CD4-positive, alpha-beta T cell (primary cell): ENCODE measurements at regions not wholly inside any gene's neighbourhood (a gene's known extent, or its start where the extent isn't known, plus 50 kb on each side); places are given as distances from the start of the nearest gene placed in this dataset.

ENCODE experiments used
- ATAC-seq: fragments of 200-7000 bp; cut with Tn5 transposase; one replicate; pipeline ENCODE4 v1.10.0; 2022; ENCODE audit warnings: mild to moderate bottlenecking; ENCODE audit not compliant: poor library complexity
- CTCF ChIA-PET: fragments of 350-600 bp; sonication (Branson Sonifier 250); formaldehyde crosslinking; loops from one replicate; lab custom pipeline; 2021; ENCODE audit warnings: antibody characterized with exemption, inconsistent platforms; lab: Charles Lee
- POLR2A ChIA-PET: fragments of 350-600 bp; sonication (Branson Sonifier 250); formaldehyde crosslinking; loops from one replicate; lab custom pipeline; 2021; ENCODE audit warnings: antibody characterized with exemption, inconsistent platforms; lab: Charles Lee
- DNase-seq, 14 experiments: peaks; one replicate each; pipeline ENCODE4 v3.0.0-alpha.2; 2013 to 2020; ENCODE audit warnings: mixed read lengths in 2 of 14
- H3K27ac ChIP-seq, 2 donors: one replicate each; pipeline versions ENCODE4 v1.5.1 to v1.7.0; 2013; ENCODE audit warnings: low read length in 2 of 2, low read depth in 1 of 2, mild to moderate bottlenecking in 1 of 2
- H3K27me3 ChIP-seq, 2 experiments: 1 replicate in 1 of 2; 2 replicates in 1 of 2; pipeline versions ENCODE4 v1.6.1 to v1.7.0; 2013; ENCODE audit warnings: low read length in 2 of 2, control low read depth in 1 of 2, mild to moderate bottlenecking in 1 of 2, moderate library complexity in 1 of 2; ENCODE audit not compliant: insufficient read depth in 2 of 2, control insufficient read depth in 1 of 2
- H3K36me3 ChIP-seq: one replicate; pipeline ENCODE4 v1.6.1; 2013; ENCODE audit warnings: low read length, control low read depth; ENCODE audit not compliant: insufficient read depth
- H3K4me1 ChIP-seq: one replicate; pipeline ENCODE4 v1.6.1; 2013; ENCODE audit warnings: low read length, control low read depth; ENCODE audit not compliant: insufficient read depth
- H3K4me3 ChIP-seq: one replicate; pipeline ENCODE4 v1.5.1; 2013; ENCODE audit warnings: mild to moderate bottlenecking, low read length, moderate library complexity
- H3K9me3 ChIP-seq, 2 experiments: 1 replicate in 1 of 2; 2 replicates in 1 of 2; pipeline versions ENCODE4 v1.6.1 to v1.7.0; 2013; ENCODE audit warnings: low read length in 2 of 2, mild to moderate bottlenecking in 2 of 2, control low read depth in 1 of 2, moderate library complexity in 1 of 2; ENCODE audit not compliant: control insufficient read depth in 1 of 2, insufficient read depth in 1 of 2
- H3K27ac Mint-ChIP-seq: one replicate; pipeline ENCODE4 v1.8.0; 2020; ENCODE audit warnings: mixed read lengths
- H3K27me3 Mint-ChIP-seq: one replicate; pipeline ENCODE4 v1.8.0; 2021; ENCODE audit warnings: mixed read lengths
- H3K36me3 Mint-ChIP-seq: one replicate; pipeline ENCODE4 v1.8.0; 2021; ENCODE audit warnings: low read depth, mixed read lengths
- H3K4me1 Mint-ChIP-seq: one replicate; pipeline ENCODE4 v1.8.0; 2021; ENCODE audit warnings: low read depth, mixed read lengths
- H3K4me3 Mint-ChIP-seq: one replicate; pipeline ENCODE4 v1.8.0; 2020; ENCODE audit warnings: mild to moderate bottlenecking, mixed read lengths
- H3K9me3 Mint-ChIP-seq: one replicate; pipeline ENCODE4 v1.8.0; 2020; ENCODE audit warnings: mixed read lengths
- intact Hi-C, 2 experiments: fragments of 100-400 bp; cut with DNase I in 1 of 2; cut with micrococcal nuclease in 1 of 2; formaldehyde crosslinking; loops; one replicate each; pipeline versions ENCODE4 v1.15.1 to v1.9.0; 2023 to 2025; cut with DNase I, micrococcal nuclease
- TF ChIP-seq, protein P1 (sequence below): fragments of 200-600 bp; IDR thresholded peaks from one replicate; pipeline ENCODE4 v1.8.0; 2022; ENCODE audit warnings: antibody characterized with exemption, mild to moderate bottlenecking

DNA sequence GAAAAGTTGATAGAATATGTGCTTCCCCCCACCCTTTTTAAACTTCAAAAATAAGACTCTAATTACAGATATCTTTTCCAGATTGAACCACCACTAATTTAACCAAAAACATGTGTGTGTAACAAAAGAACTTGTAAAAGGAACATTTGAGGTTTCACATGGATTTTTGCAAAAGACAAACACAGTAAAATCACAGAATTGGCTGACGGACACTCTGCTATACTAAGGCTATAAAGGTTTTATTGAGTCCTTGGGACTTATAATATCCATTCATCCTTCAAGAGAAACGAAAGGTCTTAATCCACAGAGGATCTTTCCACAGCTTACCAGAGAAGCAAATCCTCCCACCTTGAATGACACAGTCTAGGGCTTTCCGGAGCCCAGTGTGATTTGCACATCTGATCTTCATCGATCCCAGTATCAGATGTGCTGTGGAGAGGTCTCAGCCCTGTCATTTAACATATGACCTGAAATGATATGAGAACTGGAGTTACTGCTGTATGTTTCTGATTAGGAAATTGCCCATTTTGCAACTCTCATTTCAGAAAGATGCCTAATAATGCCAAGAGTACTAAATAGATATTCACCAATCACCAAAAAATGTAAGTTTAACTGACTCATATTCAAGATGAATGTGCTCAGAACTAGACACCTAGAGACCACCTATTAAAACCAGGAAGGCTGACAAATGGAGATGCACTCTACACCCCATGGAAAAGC, 256.5 kb upstream of the FBXL7 start:
- POLR2A ChIA-PET: no interaction called here
- no peak for ATAC-seq
- no peak for DNase-seq
- peaks cover 12 to 15% of the 10 kb centered on the region in 2 experiments for H3K9me3 ChIP-seq
- Mint-ChIP-seq H3K27ac (no peak overlapping the region), H3K36me3 (no peaks in the 10 kb centered on the region), H3K9me3 (peaks cover 31% of the 10 kb centered on the region), H3K4me3 (no peak overlapping the region), H3K27me3 (no peaks in the 10 kb centered on the region), H3K4me1 (no peaks in the 10 kb centered on the region)
- no peaks in the 10 kb centered on the region for H3K4me1 ChIP-seq
- H3K36me3 ChIP-seq: no peaks in the 10 kb centered on the region
- H3K4me3 ChIP-seq: no peak overlapping the region
- intact Hi-C loops: no loop called here
- H3K27ac ChIP-seq: no peak overlapping the region
- CTCF ChIA-PET: no interaction called here
- TF ChIP-seq, protein P1, sequence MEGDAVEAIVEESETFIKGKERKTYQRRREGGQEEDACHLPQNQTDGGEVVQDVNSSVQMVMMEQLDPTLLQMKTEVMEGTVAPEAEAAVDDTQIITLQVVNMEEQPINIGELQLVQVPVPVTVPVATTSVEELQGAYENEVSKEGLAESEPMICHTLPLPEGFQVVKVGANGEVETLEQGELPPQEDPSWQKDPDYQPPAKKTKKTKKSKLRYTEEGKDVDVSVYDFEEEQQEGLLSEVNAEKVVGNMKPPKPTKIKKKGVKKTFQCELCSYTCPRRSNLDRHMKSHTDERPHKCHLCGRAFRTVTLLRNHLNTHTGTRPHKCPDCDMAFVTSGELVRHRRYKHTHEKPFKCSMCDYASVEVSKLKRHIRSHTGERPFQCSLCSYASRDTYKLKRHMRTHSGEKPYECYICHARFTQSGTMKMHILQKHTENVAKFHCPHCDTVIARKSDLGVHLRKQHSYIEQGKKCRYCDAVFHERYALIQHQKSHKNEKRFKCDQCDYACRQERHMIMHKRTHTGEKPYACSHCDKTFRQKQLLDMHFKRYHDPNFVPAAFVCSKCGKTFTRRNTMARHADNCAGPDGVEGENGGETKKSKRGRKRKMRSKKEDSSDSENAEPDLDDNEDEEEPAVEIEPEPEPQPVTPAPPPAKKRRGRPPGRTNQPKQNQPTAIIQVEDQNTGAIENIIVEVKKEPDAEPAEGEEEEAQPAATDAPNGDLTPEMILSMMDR: no peak
- no peaks in the 10 kb centered on the region for H3K27me3 ChIP-seq

DNA sequence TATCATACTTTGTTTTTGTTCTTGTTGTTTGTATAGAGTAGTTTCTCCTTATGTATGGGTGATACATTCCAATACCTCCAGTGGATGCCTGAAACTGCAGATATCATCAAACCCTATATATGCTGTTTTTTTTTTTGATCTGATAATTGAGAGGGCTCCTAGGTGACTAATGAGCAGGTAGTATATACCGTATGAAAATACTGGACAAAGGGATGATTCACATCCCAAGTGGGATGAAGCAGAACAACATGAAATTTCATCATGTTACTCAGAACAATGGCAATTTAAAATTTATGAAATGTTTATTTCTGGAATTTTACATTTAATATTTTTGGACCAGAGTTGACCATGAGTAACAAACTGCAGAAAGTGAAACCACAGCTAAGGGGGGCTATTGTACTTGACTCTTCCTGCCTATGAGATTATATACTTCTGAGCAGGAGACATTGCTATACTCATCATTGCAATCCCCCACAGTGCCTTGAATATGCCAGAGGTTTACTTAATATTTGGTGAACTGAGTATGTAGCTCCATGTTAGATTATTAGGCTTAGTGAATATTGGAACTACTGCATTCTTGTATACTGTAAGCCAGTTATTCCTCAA, 258.7 kb upstream of the FBXL7 start:
- peaks cover 35% of the 10 kb centered on the region for H3K9me3 Mint-ChIP-seq

DNA sequence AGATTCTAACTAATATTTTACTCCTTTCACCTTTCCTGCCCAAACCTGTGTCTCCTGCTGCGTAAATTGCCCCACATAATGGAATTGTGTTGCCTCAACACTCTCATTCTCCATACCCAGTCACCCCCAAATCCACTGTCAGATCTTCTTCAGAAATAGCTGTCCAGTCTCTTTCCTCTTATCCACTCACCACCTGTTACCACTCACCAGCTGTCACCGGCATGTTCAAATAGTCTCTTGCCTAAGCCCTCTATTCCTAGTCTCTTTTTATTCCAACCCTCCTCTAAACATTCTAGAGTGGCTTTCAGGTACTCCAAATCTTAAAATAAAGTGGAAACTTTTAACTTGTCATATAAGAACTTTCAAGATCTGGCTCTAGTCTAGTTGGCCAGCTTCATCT, 262.0 kb upstream of the FBXL7 start:
- no peak for DNase-seq
- Histone ChIP-seq H3K4me3 (no peak overlapping the region), H3K27me3 (no peaks in the 10 kb centered on the region), H3K9me3 (peaks cover 4 to 8% of the 10 kb centered on the region in 2 experiments), H3K27ac (no peak overlapping the region), H3K4me1 (no peaks in the 10 kb centered on the region), H3K36me3 (no peaks in the 10 kb centered on the region)
- H3K36me3 Mint-ChIP-seq: no peaks in the 10 kb centered on the region
- intact Hi-C loops: no loop called here
- ATAC-seq: no peak
- H3K4me1 Mint-ChIP-seq: no peaks in the 10 kb centered on the region
- peaks cover 27% of the 10 kb centered on the region for H3K9me3 Mint-ChIP-seq
- H3K4me3 Mint-ChIP-seq: no peak overlapping the region
- CTCF ChIA-PET: no interaction called here
- no peaks in the 10 kb centered on the region for H3K27me3 Mint-ChIP-seq
- POLR2A ChIA-PET: no interaction called here
- no peak overlapping the region for H3K27ac Mint-ChIP-seq
- TF ChIP-seq, protein P1: no peak

More for the DNA sequence above, 258.7 kb upstream of the FBXL7 start:
- Mint-ChIP-seq H3K4me3 (no peak overlapping the region), H3K36me3 (no peaks in the 10 kb centered on the region), H3K27me3 (no peaks in the 10 kb centered on the region), H3K4me1 (no peaks in the 10 kb centered on the region), H3K27ac (no peak overlapping the region)
- CTCF ChIA-PET: no interaction called here
- intact Hi-C loops: no loop called here
- ATAC-seq (no peak), DNase-seq (no peak)
- Histone ChIP-seq H3K27ac (no peak overlapping the region), H3K27me3 (no peaks in the 10 kb centered on the region), H3K36me3 (no peaks in the 10 kb centered on the region), H3K4me3 (no peak overlapping the region), H3K4me1 (no peaks in the 10 kb centered on the region), H3K9me3 (peaks cover 8 to 15% of the 10 kb centered on the region in 2 experiments)
- TF ChIP-seq, protein P1: no peak
- POLR2A ChIA-PET: no interaction called here
